Endothelial cell of umbilical vein (primary cell): ENCODE measurements at regions not wholly inside any gene's neighbourhood (a gene's known extent, or its start where the extent isn't known, plus 50 kb on each side); places are given as distances from the start of the nearest gene placed in this dataset.

ENCODE experiments used
- BruUV-seq: library from RNA; stranded (reverse); fragments of 400-500 nt; replicated peaks from 2 replicates; lab custom pipeline; 2021; lab: Mats Ljungman, UMichigan
- CTCF ChIA-PET: fragments of 300-600, 350-600 bp; sonication (Branson Sonifier 250); formaldehyde crosslinking; loops from one replicate; lab custom pipeline; 2021; ENCODE audit warnings: antibody characterized with exemption, inconsistent platforms; lab: Charles Lee
- POLR2A ChIA-PET: fragments of 300-600, 350-600 bp; sonication (Branson Sonifier 250); formaldehyde crosslinking; loops from one replicate; lab custom pipeline; 2021; ENCODE audit warnings: antibody characterized with exemption, inconsistent platforms; lab: Charles Lee
- DNase-seq: peaks from one replicate; pipeline ENCODE4 v3.0.0-alpha.2; 2011; ENCODE audit warnings: low read depth, low spot score
- FAIRE-seq: peaks from 2 replicates; lab custom pipeline; 2011; peaks lifted over from hg19 to GRCh38; lab: Jason Lieb, UNC
- H2AFZ ChIP-seq: 2 replicates; pipeline ENCODE4 v1.6.0; 2012; ENCODE audit warnings: low read depth, low read length, control low read depth, inconsistent platforms
- H3K27ac ChIP-seq: 2 replicates; pipeline ENCODE4 v1.5.1; 2011; ENCODE audit warnings: low read depth, mild to moderate bottlenecking, control low read depth, low read length, moderate library complexity; ENCODE audit not compliant: insufficient read depth
- H3K27me3 ChIP-seq, 2 experiments: 2 replicates each; pipeline versions ENCODE4 v1.6.0 to v1.6.1; 2011; ENCODE audit warnings: low read length in 2 of 2, mixed read lengths in 1 of 2; ENCODE audit not compliant: control insufficient read depth in 2 of 2, insufficient read depth in 2 of 2
- H3K36me3 ChIP-seq, 2 experiments: 2 replicates in 1 of 2; 3 replicates in 1 of 2; pipeline ENCODE4 v1.5.1; 2011; ENCODE audit warnings: low read length in 2 of 2, mild to moderate bottlenecking in 1 of 2, moderate library complexity in 1 of 2; ENCODE audit not compliant: control insufficient read depth in 2 of 2, insufficient read depth in 2 of 2; ENCODE audit errors: extremely low read depth in 1 of 2
- H3K4me1 ChIP-seq: 3 replicates; pipeline ENCODE4 v1.5.1; 2011; ENCODE audit warnings: mild to moderate bottlenecking, low read length; ENCODE audit not compliant: control insufficient read depth, insufficient read depth; ENCODE audit errors: extremely low read depth
- H3K4me2 ChIP-seq: 2 replicates; pipeline ENCODE4 v1.6.1; 2011; ENCODE audit warnings: low read length, control low read depth, mixed read lengths; ENCODE audit not compliant: insufficient read depth
- H3K4me3 ChIP-seq, 3 experiments: fragments of 200-600 bp in 1 of 3; sonication (generic), shearing (Covaris generic) in 1 of 3; replicated peaks in 1 of 3; 2 replicates each; pipeline ENCODE4 v1.5.1; 2011 to 2016; ENCODE audit warnings: control low read depth in 3 of 3, low read length in 3 of 3, mild to moderate bottlenecking in 2 of 3, inconsistent platforms in 1 of 3, low read depth in 1 of 3, moderate library complexity in 1 of 3; ENCODE audit not compliant: insufficient read depth in 1 of 3
- H3K79me2 ChIP-seq: 2 replicates; pipeline ENCODE4 v1.6.0; 2012; ENCODE audit warnings: low read length, inconsistent platforms; ENCODE audit not compliant: control insufficient read depth, insufficient read depth
- H3K9ac ChIP-seq: replicated peaks from 2 replicates; pipeline ENCODE3; 2011; ENCODE audit warnings: low read length, control low read depth; ENCODE audit not compliant: insufficient read depth; ENCODE audit errors: extremely low read depth
- H3K9me1 ChIP-seq: replicated peaks from 3 replicates; pipeline ENCODE4 v1.6.0; 2011; ENCODE audit warnings: mild to moderate bottlenecking, low read length; ENCODE audit not compliant: control insufficient read depth, insufficient read depth; ENCODE audit errors: extremely low read depth
- H3K9me3 ChIP-seq: replicated peaks from 2 replicates; pipeline ENCODE4 v1.5.1; 2012; ENCODE audit warnings: low read length, inconsistent platforms; ENCODE audit not compliant: control insufficient read depth, insufficient read depth
- H4K20me1 ChIP-seq: replicated peaks from 2 replicates; pipeline ENCODE3; 2011; ENCODE audit warnings: mild to moderate bottlenecking, low read length; ENCODE audit not compliant: control insufficient read depth, insufficient read depth; ENCODE audit errors: extremely low read depth
- CTCF ChIP-seq, 2 donors: IDR thresholded peaks; 1 replicate in 1 of 2; 2 replicates in 1 of 2; pipeline ENCODE4 v1.5.1; 2011; ENCODE audit warnings: low read length in 2 of 2, mild to moderate bottlenecking in 2 of 2, moderate library complexity in 2 of 2, control low read depth in 1 of 2, inconsistent platforms in 1 of 2, low read depth in 1 of 2; ENCODE audit not compliant: insufficient read depth in 1 of 2; ENCODE audit errors: extremely low read depth in 1 of 2
- EZH2 ChIP-seq: IDR thresholded peaks from 2 replicates; pipeline ENCODE4 v1.6.1; 2012; ENCODE audit warnings: borderline replicate concordance, low read depth, mild to moderate bottlenecking, moderate library complexity, low read length, inconsistent platforms; ENCODE audit not compliant: severe bottlenecking
- FOS ChIP-seq: IDR thresholded peaks from 2 replicates; pipeline ENCODE4 v1.6.1; 2011; ENCODE audit warnings: mild to moderate bottlenecking, low read length, moderate library complexity, borderline replicate concordance; ENCODE audit not compliant: insufficient read depth
- GATA2 ChIP-seq: IDR thresholded peaks from 2 replicates; pipeline ENCODE4 v1.7.0; 2011; ENCODE audit warnings: low read depth, mild to moderate bottlenecking, moderate library complexity, mixed read lengths, low read length; ENCODE audit not compliant: insufficient read length, insufficient read depth
- JUN ChIP-seq: IDR thresholded peaks from 2 replicates; pipeline ENCODE4 v1.6.1; 2011; ENCODE audit warnings: borderline replicate concordance, low read depth; ENCODE audit not compliant: insufficient read length, insufficient read depth
- MYC ChIP-seq: IDR thresholded peaks from one replicate; pipeline ENCODE4 v1.6.1; 2011; ENCODE audit warnings: mild to moderate bottlenecking, low read depth, low read length
- POLR2A ChIP-seq: IDR thresholded peaks from 2 replicates; pipeline ENCODE4 v1.6.1; 2012; ENCODE audit warnings: low read depth, mild to moderate bottlenecking, control low read depth, low read length
- POLR2AphosphoS5 ChIP-seq: IDR thresholded peaks from 2 replicates; pipeline ENCODE4 v1.6.1; 2012; ENCODE audit warnings: low read depth, mild to moderate bottlenecking, control low read depth, low read length, moderate library complexity; ENCODE audit not compliant: insufficient read depth
- dilution Hi-C: fragments of 300-500 bp; cut with MboI; formaldehyde crosslinking; loops from one replicate; pipeline ENCODE4 v1.15.0; 2019; ENCODE audit warnings: low sequenced_read_pairs; ENCODE audit not compliant: extremely low pct_ligation_motif_present
- intact Hi-C: fragments of 100-400 bp; cut with micrococcal nuclease; formaldehyde crosslinking; loops from one replicate; pipeline ENCODE4 v1.10.0; 2022
- TF ChIP-seq, protein P1 (sequence below): IDR thresholded peaks from 2 replicates; pipeline ENCODE4 v1.6.1; 2011; ENCODE audit not compliant: insufficient read depth, insufficient read length

DNA sequence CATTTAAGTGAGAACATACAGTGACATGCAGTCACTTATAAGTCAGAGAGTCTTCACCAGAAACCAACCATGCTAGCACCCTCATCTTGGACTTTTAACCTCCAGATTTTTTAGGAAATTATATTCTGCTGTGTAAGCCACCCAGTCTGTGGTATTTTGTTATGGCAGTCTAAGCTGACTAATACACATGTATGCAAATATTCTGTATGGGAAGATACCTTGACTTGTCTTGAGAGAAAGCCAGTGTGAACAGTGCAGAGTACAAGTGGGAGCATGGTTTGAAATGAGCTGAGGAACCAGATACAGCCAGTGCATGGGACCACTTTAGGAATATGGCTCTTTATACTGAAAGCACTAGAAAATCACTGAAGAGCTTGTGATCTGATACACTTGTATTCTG lies 110.4 kb upstream of the MAP9 start:
- dilution Hi-C loops, result no loop called here
- Histone ChIP-seq H3K4me3 (no peak overlapping the region), H3K4me2 (no peak overlapping the region), H3K27me3 (peaks cover 3% of the 10 kb centered on the region in 2 experiments), H3K9ac (no peak overlapping the region), H3K4me1 (no peaks in the 10 kb centered on the region), H3K79me2 (no peaks in the 10 kb centered on the region), H2AFZ (no peak overlapping the region), H3K36me3 (no peaks in the 10 kb centered on the region), H3K9me3 (no peaks in the 10 kb centered on the region), H3K9me1 (no peaks in the 10 kb centered on the region), H4K20me1 (no peaks in the 10 kb centered on the region), H3K27ac (no peak overlapping the region)
- DNase-seq (no peak), FAIRE-seq (no peak)
- POLR2A ChIA-PET, result no interaction called here
- TF ChIP-seq MYC, result no peak
- TF ChIP-seq, protein P1, sequence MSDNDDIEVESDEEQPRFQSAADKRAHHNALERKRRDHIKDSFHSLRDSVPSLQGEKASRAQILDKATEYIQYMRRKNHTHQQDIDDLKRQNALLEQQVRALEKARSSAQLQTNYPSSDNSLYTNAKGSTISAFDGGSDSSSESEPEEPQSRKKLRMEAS, result no peak
- no peak for TF ChIP-seq POLR2AphosphoS5
- TF ChIP-seq EZH2, result no peak
- TF ChIP-seq POLR2A, result no peak
- TF ChIP-seq GATA2, result no peak
- CTCF ChIA-PET, result interaction anchor here (0.8 to 1.4 kb wide), 2 partner anchors 10 to 300 kb away, joined by 3 read pairs; no protein-coding TSS in a partner anchor
- no TSS peak for BruUV-seq
- intact Hi-C loops, result no loop called here

- H3K4me1 ChIP-seq, result no peaks in the 10 kb centered on the region
- TF ChIP-seq GATA2, result no peak
- no peak for TF ChIP-seq MYC
- TF ChIP-seq FOS, result no peak
- TF ChIP-seq POLR2A, result no peak
- TF ChIP-seq, protein P1, result no peak
- TF ChIP-seq JUN, result no peak
- TF ChIP-seq EZH2, result no peak
- TF ChIP-seq POLR2AphosphoS5, result no peak
- TF ChIP-seq CTCF (IDR thresholded peaks at IDR 0.05; ENCODE audit: extremely low read depth in 1 of 2, insufficient read depth in 1 of 2, low read depth in 1 of 2, low read length in 2 of 2), result no peak
- no peak for DNase-seq
- no peaks in the 10 kb centered on the region for H4K20me1 ChIP-seq
- no peaks in the 10 kb centered on the region for H3K36me3 ChIP-seq
- H3K9me1 ChIP-seq, result no peaks in the 10 kb centered on the region
- intact Hi-C loops, result no loop called here
- ChIA-PET POLR2A (no interaction called here), CTCF (no interaction called here)
- no peak overlapping the region for H3K27ac ChIP-seq
- dilution Hi-C loops, result no loop called here
- no peaks in the 10 kb centered on the region for H3K79me2 ChIP-seq
- H3K4me2 ChIP-seq, result no peak overlapping the region
- FAIRE-seq, result no peak
- no peak overlapping the region for H3K4me3 ChIP-seq
- H2AFZ ChIP-seq, result no peak overlapping the region
- BruUV-seq, result no TSS peak
- H3K9me3 ChIP-seq, result no peaks in the 10 kb centered on the region
- H3K27me3 ChIP-seq, result no peaks in the 10 kb centered on the region
- H3K9ac ChIP-seq, result no peak overlapping the region
These were observed 104.4 kb upstream of the MAP9 start for GRCh38 chr4:155481150-155481549.
